Renal cortex interstitium (tissue), 11 donors: ENCODE measurements at regions not wholly inside any gene's neighbourhood (a gene's known extent, or its start where the extent isn't known, plus 50 kb on each side); places are given as distances from the start of the nearest gene placed in this dataset.

Experiments used
- DNase-seq, 11 donors: peaks; one replicate each; pipeline ENCODE4 v3.0.0-alpha.2; 2013; ENCODE audit warnings: low read depth in 9 of 11, low spot score in 4 of 11; ENCODE audit errors: extremely low read depth in 1 of 11

DNA sequence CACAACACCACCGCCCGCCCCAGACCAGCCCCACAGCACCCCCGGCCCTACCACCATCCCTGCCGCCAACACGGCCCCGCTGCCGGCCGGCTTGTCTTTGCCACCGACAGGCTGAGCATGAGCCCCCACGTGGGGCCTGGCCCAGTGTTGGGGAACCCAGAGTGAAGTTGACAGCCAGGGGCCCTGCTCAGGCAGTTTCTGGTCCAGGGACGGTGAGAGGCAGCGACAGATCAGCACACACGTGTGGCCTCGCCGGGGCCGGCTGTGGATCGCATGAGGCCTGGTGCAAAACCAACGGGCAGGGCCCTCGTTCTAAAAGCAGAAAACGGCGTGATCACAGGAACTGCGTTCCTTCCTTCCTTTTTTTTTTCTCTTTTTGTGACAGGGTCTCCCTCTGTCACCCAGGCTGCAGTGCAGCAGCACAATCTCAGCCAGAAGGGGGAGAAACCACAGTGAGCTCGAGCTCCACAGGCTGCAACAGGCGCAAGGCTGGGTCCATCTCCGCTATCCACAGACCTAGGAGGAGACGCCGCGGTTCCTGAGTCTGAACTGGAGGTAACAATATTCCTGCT is 50.5 kb upstream of the FBRSL1 start:
- no peak for DNase-seq

DNA sequence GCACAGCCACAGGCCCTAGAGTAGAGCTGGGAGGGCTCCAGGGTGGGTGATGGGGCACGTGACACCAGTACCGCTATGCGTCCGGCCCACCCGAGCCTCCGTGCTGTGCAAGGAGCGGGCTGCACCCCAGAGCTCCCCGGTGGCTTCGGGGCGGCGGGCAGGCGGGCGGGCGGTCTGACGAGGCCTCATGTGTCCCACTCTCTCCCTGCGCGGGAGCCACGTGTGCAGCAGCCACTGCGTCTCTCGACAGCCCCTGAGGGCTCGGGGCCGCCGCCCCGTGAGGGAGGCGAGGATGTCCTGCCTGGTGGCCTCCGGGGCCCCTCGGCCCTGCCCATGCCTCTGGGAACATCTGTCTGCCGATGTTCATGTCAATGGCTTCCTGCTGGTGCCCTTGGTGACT is 51.2 kb upstream of the FBRSL1 start:
- no peak for DNase-seq

- DNase-seq: no peak
These were observed 51.8 kb upstream of the FBRSL1 start for GRCh38 chr12:132437943-132438700.

DNA sequence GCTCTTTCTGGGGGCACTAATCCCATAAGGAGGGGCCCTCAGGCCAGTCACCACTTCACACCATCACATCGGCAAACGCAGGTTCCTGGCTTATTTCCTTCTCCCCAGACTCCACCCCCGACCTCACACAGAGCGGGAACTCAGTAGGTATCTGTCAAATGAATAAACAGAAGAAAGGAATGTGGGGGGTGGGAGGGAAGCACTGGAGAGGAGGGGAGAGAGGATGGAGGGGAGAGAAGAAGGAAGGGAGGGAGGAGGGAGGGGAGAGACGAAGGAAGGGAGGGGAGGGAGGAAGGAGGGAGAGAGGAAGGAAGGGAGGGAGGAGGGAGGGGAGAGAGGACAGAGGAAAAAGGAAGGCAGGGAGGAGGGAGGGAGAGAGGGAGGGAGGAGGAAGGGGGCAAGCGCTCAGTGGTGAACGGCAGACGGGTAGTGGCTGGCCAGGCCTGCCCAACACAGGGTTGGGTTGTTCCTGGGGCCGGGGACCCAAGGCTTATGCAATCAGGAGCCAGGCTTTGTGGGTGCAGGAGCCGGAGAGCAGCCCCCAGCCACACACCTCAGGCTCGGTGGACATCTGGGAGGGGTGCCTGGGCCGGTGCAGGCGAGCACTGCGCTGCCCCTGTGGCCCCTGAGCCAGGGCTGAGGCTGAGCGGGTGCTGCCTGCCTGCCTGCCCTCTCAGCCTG is 52.6 kb upstream of the FBRSL1 start:
- no peak for DNase-seq

DNA sequence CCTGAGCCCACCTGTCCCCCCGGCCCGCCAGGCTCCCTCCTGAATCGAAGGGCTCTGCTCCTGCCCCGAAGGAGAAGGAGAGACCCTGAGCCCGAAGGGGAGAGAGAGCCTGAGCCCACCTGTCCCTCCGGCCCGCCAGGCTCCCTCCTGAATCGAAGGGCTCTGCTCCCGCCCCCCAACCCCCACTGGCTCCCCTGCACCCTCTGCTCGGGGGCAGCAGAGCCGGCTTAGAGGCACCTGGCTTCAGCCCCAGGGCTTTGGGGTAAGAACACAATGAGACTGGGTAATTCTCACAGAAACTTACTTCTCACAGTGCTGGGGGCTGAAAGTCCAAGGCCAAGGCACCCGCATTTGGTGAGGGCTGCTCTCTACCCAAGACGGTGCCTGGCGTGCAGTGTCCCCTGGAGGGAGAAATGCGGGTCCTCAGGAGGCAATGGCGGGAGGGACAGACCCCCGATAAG is 53.1 kb upstream of the FBRSL1 start:
- DNase-seq: no peak

DNA sequence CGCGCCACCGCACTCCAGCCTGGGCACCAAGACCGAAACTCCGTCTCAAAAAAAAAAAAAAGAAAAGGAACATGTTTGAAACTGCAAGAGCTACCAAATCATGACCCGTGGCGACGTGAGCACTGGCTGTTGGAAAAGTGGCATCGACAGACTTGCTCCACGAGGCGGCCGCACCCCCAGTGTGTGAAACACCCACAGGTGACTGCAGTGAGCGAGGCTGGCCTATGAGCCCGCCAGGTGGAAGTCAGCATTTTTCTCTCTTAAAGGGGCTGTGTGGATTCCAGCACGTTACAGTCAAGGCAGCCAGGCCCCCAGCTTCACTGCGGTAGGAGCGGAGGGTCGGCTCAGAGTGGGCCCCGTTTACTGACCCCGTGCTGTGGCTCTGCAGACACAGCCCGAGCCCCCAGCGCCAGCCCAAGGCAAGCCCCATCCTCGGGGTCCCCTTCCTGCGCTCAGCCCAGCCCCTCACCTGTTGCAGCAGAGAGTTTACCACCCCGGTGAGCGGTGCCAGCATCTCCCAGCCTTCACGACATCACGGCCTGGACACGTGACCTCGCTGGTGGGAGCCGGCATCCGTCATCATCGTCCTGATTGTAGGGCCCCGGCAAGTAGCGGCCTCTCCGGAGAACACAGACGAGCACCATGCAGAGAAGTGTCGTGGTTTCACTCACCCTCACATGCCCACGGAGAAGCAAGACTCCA is 54.3 kb upstream of the FBRSL1 start:
- no peak for DNase-seq

DNA sequence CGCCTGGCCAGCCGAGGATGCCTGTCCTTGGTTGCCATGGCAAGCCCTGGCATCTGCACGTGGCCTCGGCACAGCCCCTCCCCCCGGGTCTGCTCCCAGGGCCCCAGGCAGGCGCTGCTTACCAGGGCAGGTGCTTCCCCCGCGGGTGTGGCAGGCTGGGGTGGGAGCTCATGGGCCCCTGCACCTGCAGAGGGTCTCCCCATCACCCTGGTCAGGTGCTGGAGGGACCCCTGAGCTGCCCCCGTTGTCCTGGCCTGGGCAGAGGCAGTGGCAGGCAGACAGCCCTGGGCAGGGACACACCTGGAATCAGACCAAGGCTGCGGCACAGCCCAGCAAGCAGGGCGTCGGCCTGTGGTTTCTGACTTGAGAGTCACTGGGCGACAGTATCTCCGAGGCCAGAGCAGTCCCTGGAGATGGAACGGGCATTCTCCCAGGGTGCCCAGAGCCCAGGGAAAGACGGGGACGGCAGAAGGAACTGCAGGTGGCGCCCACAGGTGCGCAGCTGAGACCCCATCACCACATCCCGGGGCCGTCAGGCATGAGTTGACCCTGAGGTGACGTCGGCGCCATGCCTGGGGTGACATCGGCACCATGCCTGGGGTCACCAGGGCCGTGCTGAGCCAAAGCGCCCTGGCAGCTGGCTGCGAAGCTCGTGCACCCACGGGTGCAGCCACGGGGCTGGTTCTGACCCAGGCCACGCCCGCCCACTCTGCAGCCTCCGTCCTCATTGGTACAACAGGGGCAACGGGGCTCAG is 56.1 kb upstream of the FBRSL1 start:
- no peak for DNase-seq

- DNase-seq: no peak
These were observed 57.0 kb upstream of the FBRSL1 start for GRCh38 chr12:132432721-132433577.

DNA sequence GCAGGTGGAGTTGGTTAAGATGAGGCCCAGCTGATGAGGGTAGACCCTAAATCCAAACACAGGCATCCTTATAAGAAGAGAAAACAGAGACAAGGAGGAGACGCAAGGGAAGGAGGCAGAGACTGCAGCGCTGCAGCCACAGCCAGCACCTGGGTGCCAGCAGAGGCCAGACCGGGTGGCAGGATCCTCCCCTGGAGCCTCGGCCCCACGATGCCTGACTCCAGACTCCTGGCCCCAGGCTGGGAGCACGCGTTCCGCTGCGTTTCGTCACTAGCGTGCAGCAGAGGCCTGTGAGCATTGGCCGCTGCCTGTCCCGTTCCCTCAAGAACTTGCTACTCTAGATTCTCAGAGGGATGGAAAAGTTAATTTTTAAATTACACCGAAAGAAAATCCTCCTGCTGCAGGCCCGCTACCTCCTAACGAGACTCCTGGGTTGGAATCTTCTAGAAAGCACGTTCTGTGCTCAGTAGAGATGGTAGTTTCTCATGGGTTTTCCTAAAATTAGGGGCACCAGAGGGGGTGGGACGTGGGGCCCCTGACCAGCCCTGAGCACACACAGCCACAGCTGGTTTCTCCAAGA is 57.7 kb upstream of the FBRSL1 start:
- DNase-seq: no peak

DNA sequence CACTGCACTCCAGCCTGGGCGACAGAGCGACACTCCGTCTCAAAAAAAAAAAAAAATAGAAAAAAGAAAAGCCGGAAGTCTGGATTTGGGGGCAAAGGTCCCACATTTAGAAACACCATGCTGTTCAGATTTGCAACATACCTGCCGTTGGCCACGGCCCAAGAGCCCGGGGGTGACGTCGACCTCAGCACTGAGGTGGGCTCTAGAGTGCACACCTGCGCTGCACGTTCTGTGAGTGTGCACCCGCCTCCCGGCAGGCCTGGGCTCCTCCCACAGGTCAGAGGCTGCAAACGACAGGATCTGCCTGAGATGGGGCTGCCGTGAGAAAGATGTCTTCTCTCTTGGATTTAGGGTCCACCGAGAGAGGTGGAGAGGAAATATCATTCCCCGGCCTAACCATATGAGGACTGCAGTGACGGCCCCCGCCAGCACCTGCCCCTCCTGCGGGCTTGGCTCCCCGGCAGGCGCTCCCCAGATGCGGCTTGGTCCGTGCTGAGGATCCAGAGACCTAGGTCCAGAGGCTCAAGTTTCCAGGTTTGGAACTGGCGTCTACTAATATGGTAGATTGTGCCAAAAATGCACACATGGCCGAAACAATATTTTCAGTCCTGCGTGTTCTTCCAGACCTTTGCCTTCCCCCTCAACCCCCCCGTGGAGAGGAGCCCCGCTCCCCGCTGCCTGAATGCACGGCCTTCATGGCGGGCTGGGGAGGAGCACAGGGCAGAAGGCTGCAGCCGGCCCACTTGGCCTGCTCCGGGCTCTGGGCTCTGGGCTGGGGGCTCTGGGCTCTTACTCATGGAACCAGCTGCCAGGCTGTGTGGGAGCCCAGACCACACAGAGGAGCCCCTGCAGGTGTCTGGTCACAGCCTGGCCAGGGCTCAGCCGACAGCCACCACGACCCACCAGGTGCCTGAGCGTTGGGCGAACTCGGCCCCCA is 58.8 kb upstream of the FBRSL1 start:
- DNase-seq: no peak

DNA sequence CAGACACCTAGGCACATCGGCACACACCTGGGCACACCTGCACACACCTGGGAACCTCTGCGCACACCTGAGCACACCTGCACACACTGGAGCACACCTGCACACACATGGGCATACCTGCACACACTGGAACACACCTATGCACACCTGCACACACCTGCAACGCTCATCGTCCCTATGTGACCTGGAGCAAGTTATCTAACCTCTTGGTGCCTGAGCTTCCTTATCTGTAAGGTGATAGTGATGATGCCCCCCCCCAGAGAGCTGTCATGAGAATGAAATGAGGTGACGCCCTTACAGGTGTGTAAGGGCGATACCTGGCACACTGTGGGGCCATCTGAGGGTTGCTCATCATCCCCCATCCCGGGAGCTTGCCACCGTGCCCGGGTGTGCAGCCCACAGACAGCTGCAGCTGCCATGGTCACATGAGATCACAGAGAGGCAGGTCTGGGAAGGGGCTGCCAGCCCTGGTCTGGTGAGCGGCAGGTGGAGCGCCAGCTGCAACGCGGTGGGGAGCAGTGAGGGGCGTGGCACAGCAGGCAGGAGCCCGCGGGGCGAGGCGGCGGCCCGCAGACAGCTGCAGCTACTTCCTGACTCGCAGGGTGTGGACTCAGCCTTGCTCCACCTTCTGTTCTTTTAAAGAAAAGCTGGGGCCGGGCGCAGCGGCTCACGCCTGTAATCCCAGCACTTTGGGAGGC is 59.9 kb upstream of the FBRSL1 start:
- no peak for DNase-seq

DNA sequence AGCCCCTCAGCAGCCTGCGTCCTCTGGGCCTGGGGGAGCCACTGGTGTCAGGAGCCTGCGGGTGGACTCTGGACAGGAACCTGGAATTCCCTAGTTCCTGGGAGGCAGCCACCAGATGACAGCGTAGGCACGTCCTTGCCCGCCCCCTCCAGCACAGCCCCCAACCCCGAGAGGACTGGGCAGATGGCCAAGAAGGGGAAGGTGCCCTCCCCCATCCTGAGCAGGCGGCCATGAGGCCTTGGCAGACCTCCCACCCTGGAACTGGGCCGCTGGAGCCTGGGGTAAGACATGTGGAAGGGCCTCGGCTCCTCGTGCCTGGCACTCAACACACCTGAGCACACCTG is 60.4 kb upstream of the FBRSL1 start:
- DNase-seq: no peak

DNA sequence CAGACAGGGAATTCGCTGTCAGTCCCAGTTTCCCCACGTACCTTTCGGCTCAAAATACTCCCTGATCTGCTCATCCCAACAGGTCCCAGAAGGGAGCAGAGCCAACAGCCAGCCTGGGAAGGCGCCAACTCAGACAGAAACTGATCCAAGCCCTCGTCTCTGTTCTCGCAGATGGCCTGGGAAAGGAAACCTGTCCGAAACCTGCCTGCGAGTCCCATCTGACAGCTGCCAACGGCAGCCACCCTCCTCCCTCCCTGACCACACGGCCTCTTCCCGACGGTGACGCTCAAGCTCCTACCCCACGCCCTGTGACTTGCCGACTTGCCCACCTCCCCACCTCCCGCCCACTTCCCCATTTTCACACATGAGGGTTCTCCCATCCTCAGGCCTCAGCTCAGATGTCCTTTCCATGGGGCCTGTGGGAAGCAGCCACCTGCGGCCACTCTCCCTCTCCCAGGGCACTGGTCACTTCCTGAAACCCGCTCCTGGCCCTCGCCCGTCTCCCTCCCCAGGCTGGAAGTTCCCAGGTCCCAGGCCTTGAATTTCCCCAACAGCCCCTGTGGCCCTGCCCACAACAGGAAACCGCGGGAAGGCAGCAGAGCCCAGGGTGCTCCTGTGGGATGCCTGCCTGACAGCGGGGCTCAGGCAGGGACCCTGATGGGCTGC is 60.9 kb upstream of the FBRSL1 start:
- DNase-seq: no peak

DNA sequence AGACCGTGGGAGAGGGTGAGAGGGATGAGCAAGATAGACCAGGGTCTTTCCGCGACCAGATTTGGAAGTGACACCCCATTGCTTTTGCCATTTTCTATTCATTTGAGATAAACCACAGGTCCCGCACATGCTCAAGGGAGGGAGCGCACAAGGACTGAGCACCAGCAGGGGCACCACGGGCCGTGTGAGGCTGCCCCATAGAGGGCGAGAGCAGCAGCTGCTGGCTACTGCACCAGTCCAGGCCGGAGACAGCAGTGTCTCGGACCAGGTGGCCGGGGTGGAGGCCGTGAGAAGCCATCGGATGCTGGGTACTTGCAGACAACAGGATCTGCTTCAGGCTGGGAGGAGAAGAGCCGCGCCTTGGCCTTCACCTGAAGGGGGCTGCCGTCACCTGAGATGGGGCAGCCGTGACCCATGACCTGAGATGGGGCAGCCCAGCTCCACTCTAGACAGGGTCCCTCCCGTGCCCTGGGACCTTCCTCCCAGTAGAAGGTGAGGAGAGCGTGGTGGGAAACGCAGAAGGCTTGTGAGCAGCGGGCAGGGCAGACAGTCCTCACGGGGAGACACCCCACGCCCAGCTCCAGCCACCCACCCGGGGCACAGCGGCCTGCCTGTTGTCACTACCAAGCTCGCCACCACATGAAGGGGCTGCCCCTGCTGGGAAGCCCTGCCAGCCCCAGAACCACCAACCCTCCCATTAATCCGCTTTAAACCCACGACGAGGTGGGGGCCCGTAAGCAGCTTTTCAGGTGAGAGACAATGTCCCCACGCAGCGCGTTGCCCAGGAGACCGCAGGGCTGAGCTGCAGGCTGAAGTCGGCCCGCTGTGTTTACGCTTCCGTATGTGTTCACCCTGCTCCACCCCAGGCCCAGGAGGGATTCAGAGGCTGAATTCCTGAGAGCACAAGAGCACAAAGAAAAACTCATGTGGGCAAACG is 61.7 kb upstream of the FBRSL1 start:
- no peak for DNase-seq
